Cerebellar cortex (tissue), 1 donor: ENCODE measurements at regions not wholly inside any gene's neighbourhood (a gene's known extent, or its start where the extent isn't known, plus 50 kb on each side); places are given as distances from the start of the nearest gene placed in this dataset.
"Not testable (repeated sequence)": the region's sequence is repeated elsewhere in the genome, so short reads cannot be mapped to it uniquely, and the experiment has no call there.

Experiments used
- DNase-seq: peaks from one replicate; pipeline ENCODE4 v3.0.0-alpha.2; 2015; ENCODE audit warnings: low spot score

GRCh38 chr2:2797797-2798196, 466.7 kb upstream of the MYT1L start:
- no peak for DNase-seq

- no peak for DNase-seq
These were observed 465.1 kb upstream of the MYT1L start for GRCh38 chr2:2796207-2796606.

- DNase-seq, result no peak
These were observed 464.5 kb upstream of the MYT1L start for GRCh38 chr2:2795438-2796091.

GRCh38 chr2:2793925-2794560, 463.0 kb upstream of the MYT1L start:
- no peak for DNase-seq

- no peak for DNase-seq
These were observed 462.4 kb upstream of the MYT1L start for GRCh38 chr2:2793514-2793913.

- DNase-seq, result no peak
These were observed 460.5 kb upstream of the MYT1L start for GRCh38 chr2:2791606-2792005.

- no peak for DNase-seq
These were observed 460.0 kb upstream of the MYT1L start for GRCh38 chr2:2791031-2791430.

- DNase-seq, result no peak
These were observed 457.0 kb upstream of the MYT1L start for GRCh38 chr2:2788076-2788475.

- peak; percentile 11 for DNase-seq
These were observed 456.3 kb upstream of the MYT1L start for GRCh38 chr2:2787301-2787907.

- DNase-seq, result no peak
These were observed 450.9 kb upstream of the MYT1L start for GRCh38 chr2:2782007-2782406.

- no peak for DNase-seq
These were observed 448.7 kb upstream of the MYT1L start for GRCh38 chr2:2779727-2780126.

- no peak for DNase-seq
These were observed 446.8 kb upstream of the MYT1L start for GRCh38 chr2:2777876-2778275.

GRCh38 chr2:2777213-2777612, 446.1 kb upstream of the MYT1L start:
- peak; percentile 77 for DNase-seq

- no peak for DNase-seq
These were observed 443.9 kb upstream of the MYT1L start for GRCh38 chr2:2775018-2775417.

GRCh38 chr2:2773692-2774091, 442.6 kb upstream of the MYT1L start:
- DNase-seq, result no peak

GRCh38 chr2:2773080-2773479, 442.0 kb upstream of the MYT1L start:
- not testable (repeated sequence) for DNase-seq

GRCh38 chr2:2771721-2772411, 440.8 kb upstream of the MYT1L start:
- no peak for DNase-seq

- DNase-seq, result peak; percentile 61
These were observed 438.7 kb upstream of the MYT1L start for GRCh38 chr2:2769481-2770431.

GRCh38 chr2:2768476-2768875, 437.4 kb upstream of the MYT1L start:
- no peak for DNase-seq

- no peak for DNase-seq
These were observed 436.8 kb upstream of the MYT1L start for GRCh38 chr2:2767837-2768236.

GRCh38 chr2:2765839-2766495, 434.9 kb upstream of the MYT1L start:
- no peak for DNase-seq
